WERI-Rb-1 (cell line): ENCODE measurements at regions not wholly inside any gene's neighbourhood (a gene's known extent, or its start where the extent isn't known, plus 50 kb on each side); places are given as distances from the start of the nearest gene placed in this dataset.
"Not testable (repeated sequence)": the region's sequence is repeated elsewhere in the genome, so short reads cannot be mapped to it uniquely, and the experiment has no call there.

ENCODE experiments used
- DNase-seq: peaks from one replicate; pipeline ENCODE4 v3.0.0-alpha.2; 2020
- H3K27ac ChIP-seq: fragments of 250-450 bp; sonication (Bioruptor Pico); 2 replicates; pipeline ENCODE4 v1.5.1; 2020; ENCODE audit warnings: mild to moderate bottlenecking, moderate library complexity
- H3K27me3 ChIP-seq: fragments of 250-450 bp; sonication (Bioruptor Pico); 2 replicates; pipeline ENCODE4 v1.5.1; 2021; ENCODE audit warnings: mild to moderate bottlenecking, low read depth, moderate library complexity; ENCODE audit not compliant: insufficient read depth, severe bottlenecking
- H3K36me3 ChIP-seq: fragments of 250-450 bp; sonication (Bioruptor Pico); 2 replicates; pipeline ENCODE4 v1.5.1; 2020; ENCODE audit warnings: mild to moderate bottlenecking, moderate library complexity
- H3K4me3 ChIP-seq: 2 replicates; pipeline ENCODE4 v1.5.1; 2011; ENCODE audit warnings: low read depth, mild to moderate bottlenecking, control low read depth, low read length
- H3K9me3 ChIP-seq: fragments of 250-450 bp; sonication (Bioruptor Pico); 2 replicates; pipeline ENCODE4 v1.5.1; 2021; ENCODE audit warnings: mild to moderate bottlenecking, moderate library complexity; ENCODE audit not compliant: severe bottlenecking
- TF ChIP-seq, protein P1 (sequence below): IDR thresholded peaks from 2 replicates; pipeline ENCODE4 v1.5.1; 2011; ENCODE audit warnings: low read depth, mild to moderate bottlenecking, control low read depth, inconsistent platforms, low read length

DNA sequence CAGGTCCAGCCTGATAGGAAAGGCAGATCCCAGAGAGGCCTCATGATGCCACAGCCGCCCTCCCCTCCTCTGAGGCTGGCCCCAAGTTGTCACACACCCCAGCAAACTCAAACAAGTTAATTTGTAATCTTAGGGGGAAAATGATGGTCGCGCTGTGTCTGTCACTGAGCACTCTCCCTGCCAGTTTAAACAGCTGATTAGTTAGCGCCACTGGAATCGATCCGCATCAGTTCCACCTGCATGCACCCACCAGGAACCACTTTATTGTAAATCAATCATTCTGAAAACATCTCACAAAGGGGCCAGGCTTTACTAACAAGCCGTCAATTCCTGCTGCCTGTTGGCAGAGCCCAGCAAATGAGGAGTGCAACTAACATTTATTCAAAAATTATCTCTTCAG, 870.9 kb downstream of the KCNMA1 start:
- H3K36me3 ChIP-seq = no peaks in the 10 kb centered on the region
- H3K9me3 ChIP-seq = no peaks in the 10 kb centered on the region
- no peak overlapping the region for H3K4me3 ChIP-seq
- no peak for DNase-seq
- H3K27ac ChIP-seq = no peak overlapping the region
- TF ChIP-seq, protein P1, sequence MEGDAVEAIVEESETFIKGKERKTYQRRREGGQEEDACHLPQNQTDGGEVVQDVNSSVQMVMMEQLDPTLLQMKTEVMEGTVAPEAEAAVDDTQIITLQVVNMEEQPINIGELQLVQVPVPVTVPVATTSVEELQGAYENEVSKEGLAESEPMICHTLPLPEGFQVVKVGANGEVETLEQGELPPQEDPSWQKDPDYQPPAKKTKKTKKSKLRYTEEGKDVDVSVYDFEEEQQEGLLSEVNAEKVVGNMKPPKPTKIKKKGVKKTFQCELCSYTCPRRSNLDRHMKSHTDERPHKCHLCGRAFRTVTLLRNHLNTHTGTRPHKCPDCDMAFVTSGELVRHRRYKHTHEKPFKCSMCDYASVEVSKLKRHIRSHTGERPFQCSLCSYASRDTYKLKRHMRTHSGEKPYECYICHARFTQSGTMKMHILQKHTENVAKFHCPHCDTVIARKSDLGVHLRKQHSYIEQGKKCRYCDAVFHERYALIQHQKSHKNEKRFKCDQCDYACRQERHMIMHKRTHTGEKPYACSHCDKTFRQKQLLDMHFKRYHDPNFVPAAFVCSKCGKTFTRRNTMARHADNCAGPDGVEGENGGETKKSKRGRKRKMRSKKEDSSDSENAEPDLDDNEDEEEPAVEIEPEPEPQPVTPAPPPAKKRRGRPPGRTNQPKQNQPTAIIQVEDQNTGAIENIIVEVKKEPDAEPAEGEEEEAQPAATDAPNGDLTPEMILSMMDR = no peak
- no peaks in the 10 kb centered on the region for H3K27me3 ChIP-seq

DNA sequence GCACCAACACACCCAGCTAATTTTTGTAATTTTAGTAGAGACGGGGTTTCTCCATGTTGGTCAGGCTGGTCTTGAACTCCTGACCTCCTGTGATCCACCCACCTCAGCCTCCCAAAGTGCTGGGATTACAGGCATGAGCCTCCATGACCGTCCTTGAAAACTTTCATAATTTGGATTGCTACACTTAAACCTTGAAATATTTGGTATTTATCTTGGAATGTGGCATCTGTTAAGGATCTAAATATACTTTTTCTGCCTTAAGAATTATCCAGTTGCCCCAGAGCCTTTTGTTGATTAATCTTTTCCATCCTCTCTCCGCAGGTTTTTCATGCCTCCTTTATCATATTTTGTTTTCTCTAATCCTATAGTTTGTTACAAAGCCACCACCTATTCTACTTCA, 872.7 kb downstream of the KCNMA1 start:
- not testable (repeated sequence) for H3K27me3 ChIP-seq, H3K27ac ChIP-seq, H3K4me3 ChIP-seq, H3K9me3 ChIP-seq, H3K36me3 ChIP-seq, DNase-seq

DNA sequence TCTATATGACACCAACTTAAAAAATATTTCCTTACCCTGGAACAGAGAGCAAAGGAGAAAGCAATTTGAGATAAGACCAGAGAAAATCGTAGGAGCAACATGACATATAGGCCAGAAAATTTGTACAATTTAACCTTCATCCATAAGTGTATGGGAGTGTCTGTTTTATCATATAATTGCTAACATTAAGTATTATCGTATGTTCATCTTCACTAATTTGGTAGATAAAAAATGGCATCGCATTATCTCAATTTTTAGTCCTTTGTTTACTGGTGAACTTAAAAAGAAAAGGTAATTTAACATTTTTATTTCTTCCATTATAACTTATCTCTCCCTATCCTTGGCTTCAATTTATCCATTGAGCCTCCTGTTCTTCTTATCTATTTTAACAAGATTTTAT, 873.4 kb downstream of the KCNMA1 start:
- H3K27me3 ChIP-seq = no peaks in the 10 kb centered on the region
- H3K36me3 ChIP-seq = no peaks in the 10 kb centered on the region
- no peak overlapping the region for H3K27ac ChIP-seq
- no peak overlapping the region for H3K4me3 ChIP-seq
- no peaks in the 10 kb centered on the region for H3K9me3 ChIP-seq
- DNase-seq = no peak
- TF ChIP-seq, protein P1 = no peak

DNA sequence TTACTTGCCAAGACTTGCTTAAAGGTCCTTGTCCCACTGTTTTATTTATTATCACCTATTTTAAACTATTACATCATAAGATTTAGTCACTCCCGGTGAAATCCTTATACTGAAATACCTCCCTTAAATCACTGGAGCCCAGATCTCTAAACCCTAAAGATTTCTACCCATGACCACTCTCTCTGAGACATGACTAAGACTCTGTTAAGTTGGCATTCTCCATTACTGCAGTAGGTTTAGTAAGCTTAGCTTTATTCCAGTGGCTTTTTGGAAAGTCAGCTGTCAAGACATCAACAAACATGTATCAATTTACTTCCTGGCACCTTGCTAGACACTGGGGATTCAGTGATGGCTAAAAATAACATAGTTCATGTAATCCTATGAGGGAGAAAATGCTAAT, 874.2 kb downstream of the KCNMA1 start:
- TF ChIP-seq, protein P1 = no peak
- DNase-seq = no peak
- no peaks in the 10 kb centered on the region for H3K27me3 ChIP-seq
- H3K9me3 ChIP-seq = no peaks in the 10 kb centered on the region
- no peak overlapping the region for H3K4me3 ChIP-seq
- no peaks in the 10 kb centered on the region for H3K36me3 ChIP-seq
- H3K27ac ChIP-seq = no peak overlapping the region

DNA sequence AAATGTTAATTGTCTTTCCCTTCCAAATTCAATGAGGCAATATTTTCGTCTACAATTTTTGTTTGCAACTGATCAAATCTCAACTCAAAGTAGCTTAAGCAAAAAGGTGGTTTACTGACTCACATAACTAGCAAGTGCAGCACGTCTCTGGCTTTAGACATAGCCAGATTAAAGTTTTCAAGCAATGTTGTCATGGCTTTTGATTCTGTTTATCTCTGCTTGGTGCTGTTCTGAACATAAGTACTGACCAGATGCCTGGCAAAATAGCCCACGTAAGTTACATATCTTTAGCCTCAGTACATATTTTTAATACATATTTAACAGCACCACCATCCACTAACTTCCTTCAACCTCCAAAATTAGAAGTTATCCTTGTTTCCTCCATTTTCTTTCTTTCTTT, 877.9 kb downstream of the KCNMA1 start:
- DNase-seq = no peak
- H3K27me3 ChIP-seq = no peaks in the 10 kb centered on the region
- TF ChIP-seq, protein P1 = no peak
- no peak overlapping the region for H3K4me3 ChIP-seq
- no peaks in the 10 kb centered on the region for H3K9me3 ChIP-seq
- H3K27ac ChIP-seq = no peak overlapping the region
- H3K36me3 ChIP-seq = no peaks in the 10 kb centered on the region

DNA sequence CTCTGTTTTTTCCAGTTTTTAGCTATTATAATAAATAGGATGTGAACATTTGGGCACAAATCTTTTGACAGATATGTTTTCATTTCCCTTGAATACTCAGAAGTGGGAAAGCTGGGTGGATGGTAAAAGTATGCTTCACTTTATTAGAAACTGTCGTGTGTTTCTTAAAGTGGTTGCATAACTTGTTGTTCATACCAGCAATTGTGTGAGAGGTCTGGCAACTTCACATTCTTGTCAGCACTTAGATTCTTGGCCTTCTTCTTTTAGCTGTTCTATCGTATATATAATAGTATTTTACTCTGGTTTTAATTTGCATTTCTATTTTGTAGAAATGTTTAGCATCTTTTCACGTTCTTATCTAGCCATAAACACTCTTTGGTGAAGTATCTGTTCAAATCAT, 894.4 kb downstream of the KCNMA1 start:
- no peak for DNase-seq
- TF ChIP-seq, protein P1 = no peak

More for the DNA sequence above, 894.4 kb downstream of the KCNMA1 start:
- Histone ChIP-seq H3K27ac (no peak overlapping the region), H3K4me3 (no peak overlapping the region), H3K27me3 (no peaks in the 10 kb centered on the region), H3K36me3 (no peaks in the 10 kb centered on the region), H3K9me3 (no peaks in the 10 kb centered on the region)
